ENCODE measurements at regions not wholly inside any gene's neighbourhood (a gene's known extent, or its start where the extent isn't known, plus 50 kb on each side); places are given as distances from the start of the nearest gene placed in this dataset.

- H3K23ac ChIP-seq (ENCODE audit: low read length): no peak overlapping the region
- no peaks in the 10 kb centered on the region for H3K27me3 ChIP-seq (ENCODE audit: insufficient read depth, low read length)
- no peak overlapping the region for H3K14ac ChIP-seq (ENCODE audit: low read length)
- no CpG with 5 or more reads among the region's 1 CpG for WGBS (ENCODE audit: extremely low coverage, insufficient coverage, insufficient read length)
- no peaks in the 10 kb centered on the region for H3K79me2 ChIP-seq (ENCODE audit: control insufficient read depth, insufficient read depth, low read length, poor library complexity)
- no peak overlapping the region for H3K27ac ChIP-seq (ENCODE audit: low read depth, low read length)
- H3K9ac ChIP-seq (ENCODE audit: low read length): no peak overlapping the region
- H4K12ac ChIP-seq (ENCODE audit: low read depth, low read length): no peak overlapping the region
- no peaks in the 10 kb centered on the region for H3K9me3 ChIP-seq (ENCODE audit: insufficient read depth, low read depth, low read length)
- H3K4me1 ChIP-seq (ENCODE audit: control insufficient read depth in 1 of 2, insufficient read depth in 2 of 2, low read length in 2 of 2): peaks cover 0 to 4% of the 10 kb centered on the region in 2 experiments
- H4K8ac ChIP-seq (ENCODE audit: low read depth, low read length): no peak overlapping the region
- H2BK12ac ChIP-seq (ENCODE audit: low read length): no peak overlapping the region
- no peak overlapping the region for H4K91ac ChIP-seq (ENCODE audit: low read depth, low read length)
- no peak for DNase-seq
- H2BK5ac ChIP-seq (ENCODE audit: low read depth, low read length, poor library complexity): no peak overlapping the region
- H3K4me2 ChIP-seq (ENCODE audit: low read length): no peak overlapping the region
- no peak overlapping the region for H2AFZ ChIP-seq (ENCODE audit: insufficient read depth, low read length, poor library complexity)
- no peak overlapping the region for H3K4me3 ChIP-seq (ENCODE audit: low read depth, low read length)
- H2BK120ac ChIP-seq (ENCODE audit: insufficient read depth, low read length, poor library complexity): no peak overlapping the region
- H3K36me3 ChIP-seq (ENCODE audit: control insufficient read depth in 1 of 2, insufficient read depth in 2 of 2, low read length in 2 of 2): no peaks in the 10 kb centered on the region
- H3K79me1 ChIP-seq (ENCODE audit: low read length): no peaks in the 10 kb centered on the region
- no peak overlapping the region for H3K4ac ChIP-seq (ENCODE audit: low read depth, low read length)
- H2AK5ac ChIP-seq (ENCODE audit: low read length): no peak overlapping the region
- H3K18ac ChIP-seq (ENCODE audit: low read length): no peak overlapping the region
Measured at GRCh38 chr2:41420872-41421271, 626.9 kb upstream of the PKDCC start.

GRCh38 chr2:41431756-41432155 lies 616.1 kb upstream of the PKDCC start:
- Histone ChIP-seq H3K4me3 (ENCODE audit: low read depth, low read length) (no peak overlapping the region), H3K4me1 (ENCODE audit: control insufficient read depth in 1 of 2, insufficient read depth in 2 of 2, low read length in 2 of 2) (peaks cover 0 to 2% of the 10 kb centered on the region in 2 experiments), H3K27ac (ENCODE audit: low read depth, low read length) (no peak overlapping the region), H3K9ac (ENCODE audit: low read length) (no peak overlapping the region), H3K18ac (ENCODE audit: low read length) (no peak overlapping the region), H3K4me2 (ENCODE audit: low read length) (no peak overlapping the region), H4K12ac (ENCODE audit: low read depth, low read length) (no peak overlapping the region), H3K36me3 (ENCODE audit: control insufficient read depth in 1 of 2, insufficient read depth in 2 of 2, low read length in 2 of 2) (no peaks in the 10 kb centered on the region), H3K14ac (ENCODE audit: low read length) (no peak overlapping the region), H2BK5ac (ENCODE audit: low read depth, low read length, poor library complexity) (no peak overlapping the region), H3K27me3 (ENCODE audit: insufficient read depth, low read length) (no peaks in the 10 kb centered on the region), H3K9me3 (ENCODE audit: insufficient read depth, low read depth, low read length) (no peaks in the 10 kb centered on the region), H2BK12ac (ENCODE audit: low read length) (no peak overlapping the region), H3K23ac (ENCODE audit: low read length) (no peak overlapping the region), H4K91ac (ENCODE audit: low read depth, low read length) (no peak overlapping the region), H2BK120ac (ENCODE audit: insufficient read depth, low read length, poor library complexity) (no peak overlapping the region), H2AFZ (ENCODE audit: insufficient read depth, low read length, poor library complexity) (no peak overlapping the region), H3K79me2 (ENCODE audit: control insufficient read depth, insufficient read depth, low read length, poor library complexity) (no peaks in the 10 kb centered on the region), H3K4ac (ENCODE audit: low read depth, low read length) (no peak overlapping the region), H2AK5ac (ENCODE audit: low read length) (no peak overlapping the region), H4K8ac (ENCODE audit: low read depth, low read length) (no peak overlapping the region), H3K79me1 (ENCODE audit: low read length) (no peaks in the 10 kb centered on the region)
- no peak for DNase-seq
- WGBS (ENCODE audit: extremely low coverage, insufficient coverage, insufficient read length): no CpG with 5 or more reads among the region's 2 CpGs

GRCh38 chr2:41432459-41432858 lies 615.4 kb upstream of the PKDCC start:
- Histone ChIP-seq H3K14ac (ENCODE audit: low read length) (no peak overlapping the region), H3K23ac (ENCODE audit: low read length) (no peak overlapping the region), H3K9ac (ENCODE audit: low read length) (no peak overlapping the region), H4K12ac (ENCODE audit: low read depth, low read length) (no peak overlapping the region), H2BK12ac (ENCODE audit: low read length) (no peak overlapping the region), H2AFZ (ENCODE audit: insufficient read depth, low read length, poor library complexity) (no peak overlapping the region), H3K27ac (ENCODE audit: low read depth, low read length) (no peak overlapping the region), H3K4me2 (ENCODE audit: low read length) (no peak overlapping the region), H4K8ac (ENCODE audit: low read depth, low read length) (no peak overlapping the region), H4K91ac (ENCODE audit: low read depth, low read length) (no peak overlapping the region), H3K27me3 (ENCODE audit: insufficient read depth, low read length) (no peaks in the 10 kb centered on the region), H3K18ac (ENCODE audit: low read length) (no peak overlapping the region), H2AK5ac (ENCODE audit: low read length) (no peak overlapping the region), H3K36me3 (ENCODE audit: control insufficient read depth in 1 of 2, insufficient read depth in 2 of 2, low read length in 2 of 2) (no peaks in the 10 kb centered on the region), H3K79me2 (ENCODE audit: control insufficient read depth, insufficient read depth, low read length, poor library complexity) (no peaks in the 10 kb centered on the region), H3K79me1 (ENCODE audit: low read length) (no peaks in the 10 kb centered on the region), H3K4me1 (ENCODE audit: control insufficient read depth in 1 of 2, insufficient read depth in 2 of 2, low read length in 2 of 2) (peaks cover 0 to 2% of the 10 kb centered on the region in 2 experiments), H3K4ac (ENCODE audit: low read depth, low read length) (no peak overlapping the region), H2BK120ac (ENCODE audit: insufficient read depth, low read length, poor library complexity) (no peak overlapping the region), H2BK5ac (ENCODE audit: low read depth, low read length, poor library complexity) (no peak overlapping the region), H3K9me3 (ENCODE audit: insufficient read depth, low read depth, low read length) (no peaks in the 10 kb centered on the region), H3K4me3 (ENCODE audit: low read depth, low read length) (no peak overlapping the region)
- no CpG with 5 or more reads among the region's 1 CpG for WGBS (ENCODE audit: extremely low coverage, insufficient coverage, insufficient read length)
- DNase-seq: no peak

- H4K12ac ChIP-seq (ENCODE audit: low read depth, low read length): no peak overlapping the region
- H3K9ac ChIP-seq (ENCODE audit: low read length): no peak overlapping the region
- no peaks in the 10 kb centered on the region for H3K27me3 ChIP-seq (ENCODE audit: insufficient read depth, low read length)
- H3K14ac ChIP-seq (ENCODE audit: low read length): no peak overlapping the region
- no peak overlapping the region for H3K27ac ChIP-seq (ENCODE audit: low read depth, low read length)
- H3K79me2 ChIP-seq (ENCODE audit: control insufficient read depth, insufficient read depth, low read length, poor library complexity): no peaks in the 10 kb centered on the region
- no CpG with 5 or more reads among the region's 3 CpGs for WGBS (ENCODE audit: extremely low coverage, insufficient coverage, insufficient read length)
- H3K79me1 ChIP-seq (ENCODE audit: low read length): no peaks in the 10 kb centered on the region
- H3K23ac ChIP-seq (ENCODE audit: low read length): no peak overlapping the region
- H3K36me3 ChIP-seq (ENCODE audit: control insufficient read depth in 1 of 2, insufficient read depth in 2 of 2, low read length in 2 of 2): no peaks in the 10 kb centered on the region
- no peaks in the 10 kb centered on the region for H3K9me3 ChIP-seq (ENCODE audit: insufficient read depth, low read depth, low read length)
- no peak overlapping the region for H3K4ac ChIP-seq (ENCODE audit: low read depth, low read length)
- H2AFZ ChIP-seq (ENCODE audit: insufficient read depth, low read length, poor library complexity): no peak overlapping the region
- no peak for DNase-seq
- H3K4me1 ChIP-seq (ENCODE audit: control insufficient read depth in 1 of 2, insufficient read depth in 2 of 2, low read length in 2 of 2): no peaks in the 10 kb centered on the region
- H3K18ac ChIP-seq (ENCODE audit: low read length): no peak overlapping the region
- H2BK120ac ChIP-seq (ENCODE audit: insufficient read depth, low read length, poor library complexity): no peak overlapping the region
- no peak overlapping the region for H4K91ac ChIP-seq (ENCODE audit: low read depth, low read length)
- H3K4me2 ChIP-seq (ENCODE audit: low read length): no peak overlapping the region
- no peak overlapping the region for H2BK5ac ChIP-seq (ENCODE audit: low read depth, low read length, poor library complexity)
- no peak overlapping the region for H2BK12ac ChIP-seq (ENCODE audit: low read length)
- no peak overlapping the region for H2AK5ac ChIP-seq (ENCODE audit: low read length)
- no peak overlapping the region for H3K4me3 ChIP-seq (ENCODE audit: low read depth, low read length)
- H4K8ac ChIP-seq (ENCODE audit: low read depth, low read length): no peak overlapping the region
Measured at GRCh38 chr2:41434991-41435390, 612.8 kb upstream of the PKDCC start.

All from trophoblast cell (in vitro differentiated cells and primary cell).